ENCODE measurements at regions not wholly inside any gene's neighbourhood (a gene's known extent, or its start where the extent isn't known, plus 50 kb on each side); places are given as distances from the start of the nearest gene placed in this dataset.

DNA sequence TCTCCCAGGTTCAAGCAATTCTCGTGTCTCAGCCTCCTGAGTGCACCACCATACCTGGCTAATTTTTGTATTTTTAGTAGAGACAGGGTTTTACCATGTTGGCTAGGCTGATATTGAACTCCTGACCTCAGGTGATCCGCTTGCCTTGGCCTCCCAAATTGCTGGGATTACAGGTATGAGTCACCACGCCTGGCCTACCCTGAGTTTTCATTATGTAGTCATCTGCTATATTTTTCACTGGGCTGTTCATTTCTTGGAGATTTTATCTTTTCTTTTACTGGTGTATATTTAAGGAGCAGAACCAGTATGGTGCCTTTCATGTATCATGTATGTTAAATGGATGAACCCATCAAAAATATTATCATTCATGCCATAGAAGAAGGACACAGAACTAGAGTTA is 377.0 kb upstream of the ACTBL2 start:
- Mint-ChIP-seq H3K4me3 (no peak overlapping the region), H3K27ac (no peak overlapping the region), H3K27me3 (no peaks in the 10 kb centered on the region), H3K9me3 (peaks cover 0 to 9% (median 4%) of the 10 kb centered on the region in 7 donors), H3K36me3 (peaks cover 0 to 4% of the 10 kb centered on the region in 2 donors), H3K4me1 (no peaks in the 10 kb centered on the region)
- no peak for ATAC-seq (ENCODE audit: low read depth in 2 of 2)
- DNase-seq: no peak

DNA sequence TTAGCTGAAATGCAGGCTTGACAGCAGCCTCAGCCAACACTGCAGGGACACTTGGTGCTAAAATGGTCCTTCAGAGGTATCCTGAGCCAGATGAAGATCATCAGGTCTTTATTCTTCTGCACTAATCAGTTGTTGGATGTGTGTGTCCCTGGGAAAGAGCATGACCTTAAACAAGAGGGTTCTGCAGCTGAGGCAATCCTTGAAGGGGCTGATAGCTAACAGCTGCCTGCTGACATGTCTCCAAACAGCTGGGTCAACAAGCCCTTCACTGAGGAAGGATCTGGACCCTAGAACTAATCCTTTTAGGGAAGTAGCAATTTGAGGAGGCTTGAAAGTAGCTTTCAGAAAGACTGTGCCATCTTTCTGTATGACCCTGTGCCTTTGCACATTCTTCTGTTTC is 376.3 kb upstream of the ACTBL2 start:
- no peak overlapping the region for H3K4me3 Mint-ChIP-seq
- H3K4me1 Mint-ChIP-seq: no peaks in the 10 kb centered on the region
- ATAC-seq (ENCODE audit: low read depth in 2 of 2): no peak
- H3K9me3 Mint-ChIP-seq: peaks cover 0 to 9% (median 4%) of the 10 kb centered on the region in 7 donors
- no peaks in the 10 kb centered on the region for H3K27me3 Mint-ChIP-seq
- peaks cover 0 to 4% of the 10 kb centered on the region in 2 donors for H3K36me3 Mint-ChIP-seq
- no peak for DNase-seq
- no peak overlapping the region for H3K27ac Mint-ChIP-seq

DNA sequence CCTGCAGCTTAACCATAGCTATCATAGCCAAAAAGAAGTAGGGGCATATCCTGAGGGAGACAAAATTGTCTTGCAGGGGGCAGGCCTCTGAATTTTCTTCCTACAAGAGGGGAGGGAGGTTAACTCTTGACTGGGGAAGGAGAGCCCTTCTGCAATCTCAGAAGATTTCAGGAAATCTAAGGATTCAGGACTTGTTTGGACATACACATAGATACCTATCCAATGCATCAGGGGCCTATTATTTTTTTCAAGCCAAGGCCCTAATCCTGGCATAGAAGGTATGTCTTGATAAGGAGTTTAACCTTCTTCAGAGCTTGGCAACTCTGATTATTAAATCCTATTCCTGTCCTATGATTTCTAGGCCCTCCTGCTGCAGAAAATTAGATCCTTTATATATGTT is 375.1 kb upstream of the ACTBL2 start:
- H3K4me3 Mint-ChIP-seq: no peak overlapping the region

DNA sequence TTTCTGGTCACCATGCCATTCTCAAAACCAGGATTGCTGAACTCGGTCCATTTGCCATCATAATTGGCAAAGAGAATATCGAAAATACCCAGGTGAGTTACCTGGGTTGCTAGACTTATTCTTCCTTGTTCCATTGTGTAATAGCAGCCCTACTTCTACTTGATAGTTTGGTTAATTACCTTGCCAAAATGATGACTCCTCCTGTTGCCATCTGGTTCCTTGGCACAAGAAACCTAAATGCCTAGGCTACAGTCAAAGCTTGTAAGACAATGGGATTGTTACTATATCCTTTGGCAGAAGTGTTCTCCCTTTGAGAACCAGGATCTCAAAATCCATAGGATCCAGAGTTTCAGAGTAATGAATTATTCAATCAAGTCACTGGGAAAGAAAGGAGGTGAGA is 373.2 kb upstream of the ACTBL2 start:
- peaks cover 0 to 2% (median 0%) of the 10 kb centered on the region in 7 donors for H3K9me3 Mint-ChIP-seq
- H3K27me3 Mint-ChIP-seq: no peaks in the 10 kb centered on the region
- H3K36me3 Mint-ChIP-seq: no peaks in the 10 kb centered on the region

More for the DNA sequence above, 375.1 kb upstream of the ACTBL2 start:
- Mint-ChIP-seq H3K9me3 (peaks cover 0 to 9% (median 2%) of the 10 kb centered on the region in 7 donors), H3K27ac (no peak overlapping the region), H3K27me3 (no peaks in the 10 kb centered on the region), H3K4me1 (no peaks in the 10 kb centered on the region), H3K36me3 (peaks cover 0 to 4% of the 10 kb centered on the region in 2 donors)
- ATAC-seq (ENCODE audit: low read depth in 2 of 2) (no peak), DNase-seq (no peak)

DNA sequence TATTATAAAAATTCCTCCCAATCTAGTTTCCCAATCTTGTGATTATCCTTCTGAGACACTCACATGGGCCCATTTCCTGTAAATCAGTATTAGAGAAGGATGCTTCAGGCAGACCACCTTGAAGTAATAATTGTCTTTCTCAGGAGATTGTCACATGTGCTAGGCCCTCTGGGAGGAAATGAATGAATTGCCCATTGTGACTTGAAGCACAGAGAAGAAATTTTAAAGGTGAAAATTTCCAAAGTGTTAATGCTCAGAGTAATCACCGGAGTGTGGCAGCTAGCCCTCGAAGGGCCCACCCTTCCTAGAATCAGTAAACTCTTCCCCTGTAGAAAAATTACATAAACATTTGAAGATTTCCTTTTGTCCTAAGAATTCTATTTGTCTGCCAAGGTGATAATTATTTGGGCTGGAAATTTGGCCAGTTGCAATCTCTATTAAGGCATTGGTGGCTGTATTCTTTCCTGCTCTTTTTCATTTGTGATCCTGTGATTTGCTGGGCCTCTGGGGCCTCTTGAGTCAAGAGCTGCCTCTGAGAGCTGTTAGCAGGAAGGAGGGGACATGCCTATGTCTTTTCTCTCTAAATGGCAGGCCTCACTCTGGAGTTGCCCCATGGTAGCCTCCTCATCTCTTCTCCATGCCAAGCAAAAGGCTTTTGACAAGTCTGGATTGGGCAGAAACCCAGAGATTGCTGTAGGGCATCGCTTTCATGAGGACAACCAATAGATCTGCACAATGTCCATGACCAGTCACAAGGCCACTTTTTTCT is 371.5 kb upstream of the ACTBL2 start:
- H3K4me3 Mint-ChIP-seq: no peak overlapping the region
- no peak for ATAC-seq (ENCODE audit: low read depth in 2 of 2)

More for the DNA sequence above, 373.2 kb upstream of the ACTBL2 start:
- Mint-ChIP-seq H3K4me3 (no peak overlapping the region), H3K27ac (no peak overlapping the region), H3K4me1 (no peaks in the 10 kb centered on the region)
- ATAC-seq (ENCODE audit: low read depth in 2 of 2) (no peak), DNase-seq (no peak)

DNA sequence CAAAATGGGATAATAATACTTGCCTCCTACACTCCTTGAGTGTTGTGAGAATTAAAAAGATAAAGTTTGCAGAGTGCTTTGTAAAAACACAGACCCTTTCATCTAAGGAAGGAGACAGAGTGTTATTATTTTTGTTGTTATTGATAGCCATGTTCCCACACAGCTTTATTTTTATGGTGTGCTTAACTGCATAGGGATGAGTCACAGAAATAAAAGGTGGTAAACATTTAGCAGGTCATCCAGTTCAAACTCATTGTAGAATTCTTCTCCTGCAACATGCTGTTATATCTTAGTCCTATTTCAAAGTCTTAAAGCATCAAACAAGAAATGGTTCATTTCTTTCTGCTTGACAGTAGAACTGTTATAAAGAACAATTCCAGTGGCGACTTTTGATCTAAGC is 367.5 kb upstream of the ACTBL2 start:
- H3K27me3 Mint-ChIP-seq: no peaks in the 10 kb centered on the region
- no peaks in the 10 kb centered on the region for H3K9me3 Mint-ChIP-seq
- DNase-seq (no peak), ATAC-seq (ENCODE audit: low read depth in 2 of 2) (no peak)
- no peak overlapping the region for H3K4me3 Mint-ChIP-seq
- no peaks in the 10 kb centered on the region for H3K36me3 Mint-ChIP-seq
- H3K4me1 Mint-ChIP-seq: no peaks in the 10 kb centered on the region
- no peak overlapping the region for H3K27ac Mint-ChIP-seq

More for the DNA sequence above, 371.5 kb upstream of the ACTBL2 start:
- H3K27ac Mint-ChIP-seq: no peak overlapping the region
- H3K9me3 Mint-ChIP-seq: peaks cover 0 to 2% (median 0%) of the 10 kb centered on the region in 7 donors
- H3K36me3 Mint-ChIP-seq: no peaks in the 10 kb centered on the region
- no peak for DNase-seq
- no peaks in the 10 kb centered on the region for H3K27me3 Mint-ChIP-seq
- no peaks in the 10 kb centered on the region for H3K4me1 Mint-ChIP-seq

DNA sequence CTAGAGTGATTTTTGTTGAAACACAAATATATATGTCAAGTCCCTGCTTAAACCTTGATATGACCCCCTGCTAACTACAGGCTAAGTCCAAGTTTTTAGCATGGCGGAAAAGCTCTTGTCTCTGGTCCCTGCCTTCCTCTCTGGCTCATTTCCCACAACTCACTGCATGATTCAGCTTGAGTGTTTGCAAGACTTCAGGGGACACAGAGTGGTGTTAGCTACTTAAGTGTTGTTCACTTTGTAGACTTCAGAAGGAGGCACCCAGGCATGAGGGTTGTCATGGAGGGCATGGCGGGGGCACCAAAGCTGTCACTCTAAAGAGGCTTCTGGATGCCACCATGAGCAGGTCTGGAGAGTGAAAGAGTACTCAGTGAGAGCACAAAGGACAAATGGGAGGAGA is 362.4 kb upstream of the ACTBL2 start:
- Mint-ChIP-seq H3K27ac (no peak overlapping the region), H3K4me1 (no peaks in the 10 kb centered on the region)

DNA sequence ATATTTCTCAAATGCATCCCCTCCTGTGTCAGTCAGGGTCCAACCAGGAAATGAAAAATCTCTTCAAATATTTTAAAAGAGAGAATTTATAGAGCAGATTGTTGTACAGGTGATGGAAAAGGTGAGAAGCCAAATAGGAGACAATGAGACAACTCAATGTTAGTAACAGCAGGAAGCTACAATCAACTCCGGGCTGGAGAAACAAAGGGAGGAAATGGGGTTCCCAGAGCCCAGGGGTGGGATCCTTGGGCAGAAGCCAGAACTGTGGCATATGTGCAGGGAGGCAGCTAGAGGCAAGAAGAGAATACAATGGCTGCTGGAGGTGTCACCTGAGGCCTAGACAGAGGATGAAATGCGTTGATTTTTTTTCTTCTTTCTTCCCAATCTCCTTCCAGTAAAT is 361.8 kb upstream of the ACTBL2 start:
- H3K27ac Mint-ChIP-seq: no peak overlapping the region
- DNase-seq (no peak), ATAC-seq (ENCODE audit: low read depth in 2 of 2) (no peak)
- peaks cover 0 to 6% (median 0%) of the 10 kb centered on the region in 3 donors for H3K27me3 Mint-ChIP-seq
- no peaks in the 10 kb centered on the region for H3K36me3 Mint-ChIP-seq
- no peaks in the 10 kb centered on the region for H3K4me1 Mint-ChIP-seq
- H3K4me3 Mint-ChIP-seq: no peak overlapping the region
- H3K9me3 Mint-ChIP-seq: no peaks in the 10 kb centered on the region

More for the DNA sequence above, 362.4 kb upstream of the ACTBL2 start:
- ATAC-seq (ENCODE audit: low read depth in 2 of 2) (no peak), DNase-seq (no peak)
- no peaks in the 10 kb centered on the region for H3K9me3 Mint-ChIP-seq
- H3K27me3 Mint-ChIP-seq: peaks cover 0 to 6% (median 0%) of the 10 kb centered on the region in 3 donors
- H3K4me3 Mint-ChIP-seq: no peak overlapping the region
- no peaks in the 10 kb centered on the region for H3K36me3 Mint-ChIP-seq

DNA sequence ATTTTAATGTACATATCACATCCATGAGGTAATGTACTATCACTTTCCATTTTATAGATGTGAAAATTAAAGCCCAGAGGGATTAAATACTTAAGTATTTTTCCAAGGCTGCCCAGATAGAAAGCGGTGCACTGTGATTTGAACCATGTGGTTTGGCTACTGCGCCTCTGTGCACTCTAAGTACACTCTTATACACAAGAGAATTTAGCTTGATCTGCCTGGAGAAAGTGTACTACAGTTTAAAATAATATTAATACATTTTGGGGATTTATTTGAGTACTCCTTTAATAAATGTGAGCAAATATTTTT is 360.4 kb upstream of the ACTBL2 start:
- no peak for ATAC-seq (ENCODE audit: low read depth in 2 of 2)
- Mint-ChIP-seq H3K4me3 (no peak overlapping the region), H3K27me3 (peaks cover 0 to 6% (median 0%) of the 10 kb centered on the region in 3 donors), H3K4me1 (no peaks in the 10 kb centered on the region), H3K36me3 (no peaks in the 10 kb centered on the region), H3K27ac (no peak overlapping the region), H3K9me3 (no peaks in the 10 kb centered on the region)
- DNase-seq: no peak

DNA sequence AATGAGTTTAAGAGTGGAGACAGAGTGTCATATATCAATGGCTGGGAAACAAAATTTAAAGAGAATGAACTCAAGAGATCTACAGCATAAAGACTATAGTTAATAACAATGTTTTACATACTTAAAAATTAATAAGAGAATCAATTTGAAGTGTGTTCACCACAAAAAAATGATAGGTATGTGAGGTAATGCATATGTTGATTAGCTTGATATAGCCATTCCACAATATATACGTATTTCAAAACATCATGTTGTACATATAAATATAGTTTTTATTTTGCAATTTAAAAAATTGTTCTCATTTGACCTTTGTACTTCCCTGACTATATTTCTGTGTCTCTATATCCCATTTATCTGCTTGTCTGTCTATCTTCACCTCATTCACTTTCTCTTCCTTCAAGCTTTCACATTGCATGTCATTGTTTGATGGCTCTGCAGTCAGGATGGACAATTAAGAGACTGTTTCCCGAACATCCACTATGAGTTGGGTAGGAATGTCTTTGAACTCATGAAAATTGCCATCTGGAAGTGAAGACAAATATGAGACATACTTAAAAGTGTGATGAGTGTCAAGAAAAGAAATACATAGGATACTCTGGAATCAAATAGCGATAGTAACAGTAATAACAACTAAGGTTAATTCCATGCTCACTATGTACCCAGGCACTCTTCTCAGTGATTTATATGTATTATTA is 359.9 kb upstream of the ACTBL2 start:
- H3K36me3 Mint-ChIP-seq: no peaks in the 10 kb centered on the region

DNA sequence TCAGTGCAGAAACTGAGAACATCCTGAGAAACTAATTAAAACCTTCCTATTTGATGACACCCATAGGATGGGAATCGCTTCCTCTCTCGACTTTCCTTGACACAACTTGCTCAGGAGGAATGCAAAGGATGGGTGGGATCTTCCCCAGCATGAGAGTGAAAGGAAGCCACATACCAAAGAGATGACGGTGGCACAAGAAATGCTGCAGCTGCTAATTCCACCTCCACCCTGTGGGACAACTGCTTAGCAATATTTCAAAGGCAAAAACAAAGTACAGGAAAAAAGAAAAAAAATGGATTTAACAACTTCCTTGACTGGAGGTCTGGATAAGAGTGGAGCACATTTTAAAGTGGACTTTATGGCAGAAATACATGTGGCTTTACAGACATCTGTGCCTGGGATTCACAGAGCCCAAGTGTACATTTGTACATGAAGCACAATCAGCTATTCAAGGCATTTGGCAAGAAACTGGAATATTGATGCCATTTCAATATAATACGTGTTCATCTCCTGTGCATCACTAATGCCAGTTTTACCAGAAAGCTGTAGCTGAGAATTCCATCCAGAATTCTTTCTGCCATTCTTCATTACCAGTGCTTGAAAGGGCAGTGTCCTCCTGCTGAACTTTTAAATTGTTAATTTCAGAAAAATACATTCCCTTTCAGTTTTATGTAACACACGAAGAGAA is 359.2 kb upstream of the ACTBL2 start:
- no peaks in the 10 kb centered on the region for H3K9me3 Mint-ChIP-seq
- no peak for ATAC-seq (ENCODE audit: low read depth in 2 of 2)
- no peaks in the 10 kb centered on the region for H3K36me3 Mint-ChIP-seq
- no peaks in the 10 kb centered on the region for H3K4me1 Mint-ChIP-seq
- no peak overlapping the region for H3K27ac Mint-ChIP-seq
- no peak overlapping the region for H3K4me3 Mint-ChIP-seq
- no peak for DNase-seq
- peaks cover 0 to 6% (median 0%) of the 10 kb centered on the region in 3 donors for H3K27me3 Mint-ChIP-seq

More for the DNA sequence above, 359.9 kb upstream of the ACTBL2 start:
- no peak overlapping the region for H3K4me3 Mint-ChIP-seq
- H3K4me1 Mint-ChIP-seq: no peaks in the 10 kb centered on the region
- H3K27ac Mint-ChIP-seq: no peak overlapping the region
- DNase-seq (no peak), ATAC-seq (ENCODE audit: low read depth in 2 of 2) (no peak)
- peaks cover 0 to 6% (median 0%) of the 10 kb centered on the region in 3 donors for H3K27me3 Mint-ChIP-seq
- H3K9me3 Mint-ChIP-seq: no peaks in the 10 kb centered on the region

DNA sequence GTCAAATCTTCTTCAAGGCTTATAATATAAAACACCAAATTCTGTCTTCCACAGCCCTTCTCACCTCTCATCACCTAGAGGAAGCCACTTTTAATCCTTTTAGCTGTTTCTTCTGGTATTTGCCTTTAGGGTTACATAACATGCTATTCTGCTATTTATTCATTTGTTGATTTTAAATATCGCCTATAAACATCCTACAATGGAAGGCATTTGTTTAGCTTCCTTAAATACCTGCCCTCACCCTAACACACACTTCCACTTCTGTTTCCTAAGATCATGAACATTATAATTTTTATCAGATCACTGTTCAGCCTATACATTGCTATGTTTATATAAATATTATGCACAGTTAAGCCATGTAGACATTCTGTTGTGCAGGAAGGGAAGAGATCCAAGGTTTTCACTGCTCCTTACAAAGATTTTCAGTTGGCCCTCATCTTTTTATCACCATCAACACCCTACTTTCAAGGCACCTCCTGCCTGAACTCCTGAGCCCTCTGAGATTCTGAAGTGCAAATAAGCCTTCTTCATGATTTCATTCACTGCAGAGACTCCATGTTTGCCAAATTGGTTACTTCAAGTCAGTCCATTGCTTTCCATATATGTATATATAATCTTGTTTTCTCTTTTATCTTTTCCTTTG is 356.9 kb upstream of the ACTBL2 start:
- H3K4me1 Mint-ChIP-seq: no peaks in the 10 kb centered on the region
- no peak overlapping the region for H3K4me3 Mint-ChIP-seq
- ATAC-seq (ENCODE audit: low read depth in 2 of 2) (no peak), DNase-seq (no peak)
- H3K9me3 Mint-ChIP-seq: no peaks in the 10 kb centered on the region
- no peak overlapping the region for H3K27ac Mint-ChIP-seq
- H3K27me3 Mint-ChIP-seq: peaks cover 0 to 6% (median 0%) of the 10 kb centered on the region in 3 donors
- H3K36me3 Mint-ChIP-seq: no peaks in the 10 kb centered on the region

DNA sequence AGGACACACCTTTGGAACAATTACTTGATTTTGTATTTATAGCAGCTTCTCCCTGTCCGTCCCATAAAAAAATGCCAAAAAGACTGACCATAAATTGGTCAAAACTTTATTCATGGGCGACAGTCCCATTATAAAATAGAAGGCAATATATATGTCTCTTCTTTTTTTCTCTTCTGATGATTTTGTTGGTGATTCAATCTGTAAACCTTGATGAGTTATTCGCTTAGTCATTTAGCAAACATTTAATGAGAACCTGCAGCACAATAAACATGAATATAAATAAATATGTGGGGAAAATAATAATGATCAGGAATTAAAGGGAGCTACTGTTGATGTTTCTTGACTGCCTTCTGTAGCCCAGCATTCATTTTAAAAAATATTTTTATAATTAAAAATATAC is 356.4 kb upstream of the ACTBL2 start:
- no peak for ATAC-seq (ENCODE audit: low read depth in 2 of 2)
- Mint-ChIP-seq H3K36me3 (no peaks in the 10 kb centered on the region), H3K27me3 (peaks cover 0 to 6% (median 0%) of the 10 kb centered on the region in 3 donors), H3K4me3 (no peak overlapping the region), H3K4me1 (no peaks in the 10 kb centered on the region), H3K27ac (no peak overlapping the region), H3K9me3 (no peaks in the 10 kb centered on the region)
- DNase-seq: no peak

All from naive B cell (primary cell).